ENCODE measurements at regions not wholly inside any gene's neighbourhood (a gene's known extent, or its start where the extent isn't known, plus 50 kb on each side); places are given as distances from the start of the nearest gene placed in this dataset.
A peak's percentile ranks its signal among the peaks of the same experiment; 100 is the strongest.
"Not testable (repeated sequence)": the region's sequence is repeated elsewhere in the genome, so short reads cannot be mapped to it uniquely, and the experiment has no call there.

GRCh38 chr2:132009874-132010521, 151.8 kb downstream of the ANKRD30BL start:
- H3K36me3 ChIP-seq (ENCODE audit: insufficient read depth, low read length), result no peaks in the 10 kb centered on the region
- no peaks in the 10 kb centered on the region for H3K9me3 ChIP-seq (ENCODE audit: low read length)
- no peaks in the 10 kb centered on the region for H3K79me2 ChIP-seq (ENCODE audit: insufficient read depth, low read depth, low read length)
- no peak overlapping the region for H3K4me2 ChIP-seq (ENCODE audit: low read length)
- ChIA-PET POLR2A (interaction anchor here (0.6 kb wide), 1 partner anchor 1404 kb away, joined by 3 read pairs; no protein-coding TSS in a partner anchor), CTCF (ENCODE audit: unreplicated experiment) (no interaction called here)
- H3K4me1 ChIP-seq (ENCODE audit: insufficient read depth, low read length, poor library complexity, severe bottlenecking), result no peaks in the 10 kb centered on the region
- no peak overlapping the region for H3K27ac ChIP-seq (ENCODE audit: low read depth, low read length, poor library complexity, severe bottlenecking)
- H3K9me2 ChIP-seq (ENCODE audit: insufficient read depth, low read length), result no peaks in the 10 kb centered on the region
- BruUV-seq (replicated peaks), result no TSS peak
- no peak overlapping the region for H3K4me3 ChIP-seq (ENCODE audit: low read depth, low read length, poor library complexity, severe bottlenecking)
- intact Hi-C loops (cut with micrococcal nuclease; ENCODE audit: unreplicated experiment), result no loop called here
- H2AFZ ChIP-seq (ENCODE audit: low read length), result no peak overlapping the region
- no peaks in the 10 kb centered on the region for H4K20me1 ChIP-seq (ENCODE audit: insufficient read depth, low read length)
- TF ChIP-seq CTCF (conservative IDR thresholded peaks at IDR 0.05; ENCODE audit: low read length) (no peak), EZH2phosphoT487 (IDR thresholded peaks at IDR 0.05; ENCODE audit: borderline replicate concordance, low read depth, low read length) (peak; percentile 95)
- no peak for DNase-seq (ENCODE audit: low spot score)

- H3K79me2 ChIP-seq (ENCODE audit: insufficient read depth, low read depth, low read length), result no peaks in the 10 kb centered on the region
- ChIA-PET POLR2A (no interaction called here), CTCF (ENCODE audit: unreplicated experiment) (no interaction called here)
- H3K4me2 ChIP-seq (ENCODE audit: low read length), result no peak overlapping the region
- BruUV-seq (replicated peaks), result no TSS peak
- no peaks in the 10 kb centered on the region for H4K20me1 ChIP-seq (ENCODE audit: insufficient read depth, low read length)
- no peak for DNase-seq (ENCODE audit: low spot score)
- H3K27ac ChIP-seq (ENCODE audit: low read depth, low read length, poor library complexity, severe bottlenecking), result no peak overlapping the region
- no peaks in the 10 kb centered on the region for H3K9me2 ChIP-seq (ENCODE audit: insufficient read depth, low read length)
- no peak overlapping the region for H2AFZ ChIP-seq (ENCODE audit: low read length)
- H3K4me1 ChIP-seq (ENCODE audit: insufficient read depth, low read length, poor library complexity, severe bottlenecking), result no peaks in the 10 kb centered on the region
- H3K4me3 ChIP-seq (ENCODE audit: low read depth, low read length, poor library complexity, severe bottlenecking), result no peak overlapping the region
- no peaks in the 10 kb centered on the region for H3K9me3 ChIP-seq (ENCODE audit: low read length)
- no peaks in the 10 kb centered on the region for H3K36me3 ChIP-seq (ENCODE audit: insufficient read depth, low read length)
- intact Hi-C loops (cut with micrococcal nuclease; ENCODE audit: unreplicated experiment), result no loop called here
- TF ChIP-seq EZH2phosphoT487 (IDR thresholded peaks at IDR 0.05; ENCODE audit: borderline replicate concordance, low read depth, low read length) (no peak), CTCF (conservative IDR thresholded peaks at IDR 0.05; ENCODE audit: low read length) (no peak)
These were observed 152.4 kb downstream of the ANKRD30BL start for GRCh38 chr2:132009177-132009873.

GRCh38 chr2:131990751-131991150, 171.0 kb downstream of the ANKRD30BL start:
- BruUV-seq (replicated peaks), result not testable (repeated sequence)

GRCh38 chr2:131966671-131967070, 195.1 kb downstream of the ANKRD30BL start:
- intact Hi-C loops (cut with micrococcal nuclease; ENCODE audit: unreplicated experiment); DNase-seq (ENCODE audit: low spot score); H3K27ac ChIP-seq (ENCODE audit: low read depth, low read length, poor library complexity, severe bottlenecking); H3K4me2 ChIP-seq (ENCODE audit: low read length); H3K9me3 ChIP-seq (ENCODE audit: low read length); CTCF ChIA-PET (ENCODE audit: unreplicated experiment); POLR2A ChIA-PET; H3K4me3 ChIP-seq (ENCODE audit: low read depth, low read length, poor library complexity, severe bottlenecking); H3K79me2 ChIP-seq (ENCODE audit: insufficient read depth, low read depth, low read length); H3K9me2 ChIP-seq (ENCODE audit: insufficient read depth, low read length); BruUV-seq (replicated peaks); H2AFZ ChIP-seq (ENCODE audit: low read length); H4K20me1 ChIP-seq (ENCODE audit: insufficient read depth, low read length); H3K4me1 ChIP-seq (ENCODE audit: insufficient read depth, low read length, poor library complexity, severe bottlenecking); H3K36me3 ChIP-seq (ENCODE audit: insufficient read depth, low read length): not testable (repeated sequence)

More at GRCh38 chr2:131990751-131991150, 171.0 kb downstream of the ANKRD30BL start:
- POLR2A ChIA-PET; H2AFZ ChIP-seq (ENCODE audit: low read length); H3K36me3 ChIP-seq (ENCODE audit: insufficient read depth, low read length); H3K27ac ChIP-seq (ENCODE audit: low read depth, low read length, poor library complexity, severe bottlenecking); H3K4me1 ChIP-seq (ENCODE audit: insufficient read depth, low read length, poor library complexity, severe bottlenecking); H3K4me2 ChIP-seq (ENCODE audit: low read length); H3K79me2 ChIP-seq (ENCODE audit: insufficient read depth, low read depth, low read length); DNase-seq (ENCODE audit: low spot score); intact Hi-C loops (cut with micrococcal nuclease; ENCODE audit: unreplicated experiment); CTCF ChIA-PET (ENCODE audit: unreplicated experiment); H3K4me3 ChIP-seq (ENCODE audit: low read depth, low read length, poor library complexity, severe bottlenecking); H4K20me1 ChIP-seq (ENCODE audit: insufficient read depth, low read length); H3K9me3 ChIP-seq (ENCODE audit: low read length); H3K9me2 ChIP-seq (ENCODE audit: insufficient read depth, low read length): not testable (repeated sequence)
